ENCODE measurements at regions not wholly inside any gene's neighbourhood (a gene's known extent, or its start where the extent isn't known, plus 50 kb on each side); places are given as distances from the start of the nearest gene placed in this dataset.

- DNase-seq: peak; percentile 79
Observed at GRCh38 chr3:72487078-72487765, 361.0 kb downstream of the SHQ1 start.

GRCh38 chr3:72485641-72486040 is 362.6 kb downstream of the SHQ1 start:
- no peak for DNase-seq

GRCh38 chr3:72483554-72484104 is 364.6 kb downstream of the SHQ1 start:
- no peak for DNase-seq

GRCh38 chr3:72482589-72483321 is 365.5 kb downstream of the SHQ1 start:
- DNase-seq: peak; percentile 86

- no peak for DNase-seq
Observed at GRCh38 chr3:72481542-72481941, 366.7 kb downstream of the SHQ1 start.

GRCh38 chr3:72480366-72480765 is 367.9 kb downstream of the SHQ1 start:
- DNase-seq: no peak

GRCh38 chr3:72479651-72480215 is 368.5 kb downstream of the SHQ1 start:
- no peak for DNase-seq

GRCh38 chr3:72476139-72476483 is 372.1 kb downstream of the SHQ1 start:
- no peak for DNase-seq

- no peak for DNase-seq
Observed at GRCh38 chr3:72475258-72476138, 372.7 kb downstream of the SHQ1 start.

- DNase-seq: no peak
Observed at GRCh38 chr3:72474775-72475174, 373.5 kb downstream of the SHQ1 start.

- no peak for DNase-seq
Observed at GRCh38 chr3:72473156-72473555, 375.1 kb downstream of the SHQ1 start.

- DNase-seq: no peak
Observed at GRCh38 chr3:72470904-72471417, 377.3 kb downstream of the SHQ1 start.

GRCh38 chr3:72465853-72466252 is 382.4 kb downstream of the SHQ1 start:
- no peak for DNase-seq

- DNase-seq: no peak
Observed at GRCh38 chr3:72463083-72463482, 385.2 kb downstream of the SHQ1 start.

- DNase-seq: no peak
Observed at GRCh38 chr3:72462595-72463011, 385.6 kb downstream of the SHQ1 start.

GRCh38 chr3:72461787-72462186 is 386.5 kb downstream of the SHQ1 start:
- DNase-seq: no peak

GRCh38 chr3:72460205-72461174 is 387.8 kb downstream of the SHQ1 start:
- DNase-seq: no peak

GRCh38 chr3:72459588-72459987 is 388.7 kb downstream of the SHQ1 start:
- DNase-seq: no peak

GRCh38 chr3:72458375-72458774 is 389.9 kb downstream of the SHQ1 start:
- no peak for DNase-seq

- DNase-seq: no peak
Observed at GRCh38 chr3:72454441-72454840, 393.8 kb downstream of the SHQ1 start.

- DNase-seq: no peak
Observed at GRCh38 chr3:72453706-72454105, 394.5 kb downstream of the SHQ1 start.

GRCh38 chr3:72452745-72453144 is 395.5 kb downstream of the SHQ1 start:
- no peak for DNase-seq
